22Rv1 (cell line): ENCODE measurements at regions not wholly inside any gene's neighbourhood (a gene's known extent, or its start where the extent isn't known, plus 50 kb on each side); places are given as distances from the start of the nearest gene placed in this dataset.

Source experiments
- ZFX ChIP-seq: fragments of 450-650 bp; IDR thresholded peaks from 2 replicates; pipeline ENCODE4 v1.6.1; 2017; ENCODE audit warnings: antibody characterized with exemption, borderline replicate concordance
- TF ChIP-seq, protein P1 (sequence below): fragments of 450-650 bp; IDR thresholded peaks from 2 replicates; pipeline ENCODE4 v1.5.1; 2017; ENCODE audit warnings: mild to moderate bottlenecking

DNA sequence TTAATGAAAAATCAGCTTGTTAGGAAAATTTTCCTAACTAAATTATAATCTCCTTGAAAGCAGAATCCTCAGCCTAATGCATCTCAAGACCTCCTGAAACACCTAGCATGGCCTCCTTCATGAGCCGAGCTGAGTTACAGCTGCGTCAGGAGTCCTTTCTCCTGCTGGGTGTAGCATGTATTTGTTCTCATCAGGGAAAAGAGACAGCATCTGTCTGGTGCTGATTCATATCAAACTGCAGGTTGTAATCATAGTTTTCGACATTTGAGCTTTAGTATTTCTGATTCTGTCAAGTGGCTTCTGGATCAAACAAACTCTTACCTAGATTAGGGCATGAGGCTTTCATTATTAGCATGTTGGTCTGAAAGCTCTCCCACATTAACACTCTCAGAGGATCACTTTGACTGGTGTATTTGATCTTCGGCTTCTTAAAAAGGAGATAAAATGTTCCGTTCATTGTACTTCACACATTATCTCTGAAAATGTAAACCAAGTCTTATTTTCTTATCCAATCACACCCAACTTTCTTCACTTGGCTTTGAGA is 140.1 kb upstream of the FRG1 start:
- TF ChIP-seq, protein P1, sequence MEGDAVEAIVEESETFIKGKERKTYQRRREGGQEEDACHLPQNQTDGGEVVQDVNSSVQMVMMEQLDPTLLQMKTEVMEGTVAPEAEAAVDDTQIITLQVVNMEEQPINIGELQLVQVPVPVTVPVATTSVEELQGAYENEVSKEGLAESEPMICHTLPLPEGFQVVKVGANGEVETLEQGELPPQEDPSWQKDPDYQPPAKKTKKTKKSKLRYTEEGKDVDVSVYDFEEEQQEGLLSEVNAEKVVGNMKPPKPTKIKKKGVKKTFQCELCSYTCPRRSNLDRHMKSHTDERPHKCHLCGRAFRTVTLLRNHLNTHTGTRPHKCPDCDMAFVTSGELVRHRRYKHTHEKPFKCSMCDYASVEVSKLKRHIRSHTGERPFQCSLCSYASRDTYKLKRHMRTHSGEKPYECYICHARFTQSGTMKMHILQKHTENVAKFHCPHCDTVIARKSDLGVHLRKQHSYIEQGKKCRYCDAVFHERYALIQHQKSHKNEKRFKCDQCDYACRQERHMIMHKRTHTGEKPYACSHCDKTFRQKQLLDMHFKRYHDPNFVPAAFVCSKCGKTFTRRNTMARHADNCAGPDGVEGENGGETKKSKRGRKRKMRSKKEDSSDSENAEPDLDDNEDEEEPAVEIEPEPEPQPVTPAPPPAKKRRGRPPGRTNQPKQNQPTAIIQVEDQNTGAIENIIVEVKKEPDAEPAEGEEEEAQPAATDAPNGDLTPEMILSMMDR = no peak
- no peak for TF ChIP-seq ZFX
